Thyroid gland (tissue), 4 donors: ENCODE measurements at regions not wholly inside any gene's neighbourhood (a gene's known extent, or its start where the extent isn't known, plus 50 kb on each side); places are given as distances from the start of the nearest gene placed in this dataset.

Source experiments
- DNase-seq, 2 donors: peaks; one replicate each; pipeline ENCODE4 v3.0.0-alpha.2; 2019
- H3K27ac ChIP-seq, 3 donors: fragments of 200-600 bp; sonication (generic); 1 replicate in 2 of 3; 2 replicates in 1 of 3; pipeline ENCODE4 v1.5.1; 2016 to 2019; ENCODE audit warnings: mild to moderate bottlenecking in 1 of 3, moderate library complexity in 1 of 3
- H3K27me3 ChIP-seq: fragments of 200-600 bp; sonication (generic); one replicate; pipeline ENCODE4 v1.5.1; 2019
- H3K36me3 ChIP-seq, 2 donors: fragments of 200-600 bp; sonication (generic); one replicate each; pipeline ENCODE4 v1.5.1; 2016 to 2019
- H3K4me1 ChIP-seq, 2 donors: fragments of 200-600 bp; sonication (generic); one replicate each; pipeline ENCODE4 v1.5.1; 2017 to 2019
- H3K4me3 ChIP-seq, 3 donors: fragments of 200-600 bp; sonication (generic); replicated peaks in 1 of 3; 1 replicate in 2 of 3; 2 replicates in 1 of 3; pipeline ENCODE4 v1.5.1; 2016; ENCODE audit warnings: mild to moderate bottlenecking in 1 of 3
- H3K9me3 ChIP-seq: fragments of 200-600 bp; sonication (generic); one replicate; pipeline ENCODE4 v1.5.1; 2017
- POLR2A ChIP-seq, 2 donors: fragments of 450-650 bp; IDR thresholded peaks; one replicate each; pipeline ENCODE4 v1.6.1; 2017; ENCODE audit warnings: antibody characterized with exemption in 2 of 2, mild to moderate bottlenecking in 2 of 2, moderate library complexity in 1 of 2
- WGBS, 2 donors: methylation state at CpG; one replicate each; pipeline ENCODE4 v1.1.5; 2017; 5-methylcytosine and 5-hydroxymethylcytosine counted together
- intact Hi-C: fragments of 100-400 bp; cut with DNase I; formaldehyde crosslinking; loops from one replicate; pipeline ENCODE4 v1.15.1; 2023
- TF ChIP-seq, protein P1 (sequence below), 6 experiments: fragments of 200-600 bp in 3 of 6; fragments of 450-650 bp in 3 of 6; sonication (generic) in 3 of 6; IDR thresholded peaks; one replicate each; pipeline ENCODE4 v1.5.1; 2016 to 2019; ENCODE audit warnings: antibody characterized with exemption in 6 of 6, mild to moderate bottlenecking in 2 of 6, inconsistent platforms in 1 of 6, moderate library complexity in 1 of 6

DNA sequence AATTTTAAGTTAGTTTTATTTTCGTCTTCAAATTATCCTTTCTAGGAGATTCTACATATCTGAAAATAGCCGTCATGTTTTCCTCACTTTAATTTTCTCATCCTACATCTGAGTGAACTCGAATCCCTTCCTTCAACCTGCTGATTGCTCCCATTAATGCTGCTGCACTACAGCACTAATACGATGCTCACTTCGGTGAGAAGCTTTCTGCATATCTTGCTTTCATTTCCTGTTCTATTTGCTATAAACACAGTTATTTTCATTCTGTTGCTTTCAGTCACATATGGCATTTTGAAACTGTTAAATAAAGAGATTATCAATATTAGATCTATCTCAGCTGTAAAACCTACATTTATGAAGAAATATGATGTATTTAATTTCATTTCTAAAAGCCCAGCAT lies 749.2 kb downstream of the EFNA5 start:
- Histone ChIP-seq H3K36me3 (no peaks in the 10 kb centered on the region), H3K9me3 (no peaks in the 10 kb centered on the region), H3K4me1 (no peaks in the 10 kb centered on the region), H3K27me3 (no peaks in the 10 kb centered on the region), H3K27ac (no peak overlapping the region), H3K4me3 (no peak overlapping the region)
- no peak for DNase-seq
- TF ChIP-seq, protein P1, sequence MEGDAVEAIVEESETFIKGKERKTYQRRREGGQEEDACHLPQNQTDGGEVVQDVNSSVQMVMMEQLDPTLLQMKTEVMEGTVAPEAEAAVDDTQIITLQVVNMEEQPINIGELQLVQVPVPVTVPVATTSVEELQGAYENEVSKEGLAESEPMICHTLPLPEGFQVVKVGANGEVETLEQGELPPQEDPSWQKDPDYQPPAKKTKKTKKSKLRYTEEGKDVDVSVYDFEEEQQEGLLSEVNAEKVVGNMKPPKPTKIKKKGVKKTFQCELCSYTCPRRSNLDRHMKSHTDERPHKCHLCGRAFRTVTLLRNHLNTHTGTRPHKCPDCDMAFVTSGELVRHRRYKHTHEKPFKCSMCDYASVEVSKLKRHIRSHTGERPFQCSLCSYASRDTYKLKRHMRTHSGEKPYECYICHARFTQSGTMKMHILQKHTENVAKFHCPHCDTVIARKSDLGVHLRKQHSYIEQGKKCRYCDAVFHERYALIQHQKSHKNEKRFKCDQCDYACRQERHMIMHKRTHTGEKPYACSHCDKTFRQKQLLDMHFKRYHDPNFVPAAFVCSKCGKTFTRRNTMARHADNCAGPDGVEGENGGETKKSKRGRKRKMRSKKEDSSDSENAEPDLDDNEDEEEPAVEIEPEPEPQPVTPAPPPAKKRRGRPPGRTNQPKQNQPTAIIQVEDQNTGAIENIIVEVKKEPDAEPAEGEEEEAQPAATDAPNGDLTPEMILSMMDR (IDR thresholded peaks at IDR 0.05) = no peak
- no peak for TF ChIP-seq POLR2A (IDR thresholded peaks at IDR 0.05)
- intact Hi-C loops = no loop called here
- WGBS, 2 donors = 87 to 91% methylated on average over 5 of the region's 5 CpGs

DNA sequence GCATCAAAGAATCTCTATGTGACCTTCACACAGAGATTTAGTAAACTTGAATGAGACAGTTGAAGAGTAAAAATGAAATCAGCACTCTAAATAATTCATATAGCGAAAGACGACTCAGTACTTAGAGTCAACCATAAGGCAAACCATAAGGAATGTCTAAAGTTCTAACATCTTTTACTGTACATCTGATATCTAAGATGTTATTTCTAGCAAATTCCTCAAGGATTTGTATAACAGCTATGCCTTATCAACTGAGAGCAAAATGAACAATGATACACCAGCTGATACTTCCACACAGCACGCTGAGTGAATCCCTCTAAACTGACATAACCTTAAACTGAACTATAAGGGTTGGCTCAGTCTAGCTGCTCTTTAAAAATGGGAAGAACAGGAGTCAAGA lies 760.3 kb downstream of the EFNA5 start:
- Histone ChIP-seq H3K4me1 (no peaks in the 10 kb centered on the region), H3K36me3 (no peaks in the 10 kb centered on the region), H3K27me3 (no peaks in the 10 kb centered on the region), H3K4me3 (no peak overlapping the region), H3K27ac (no peak overlapping the region), H3K9me3 (no peaks in the 10 kb centered on the region)
- intact Hi-C loops = no loop called here
- WGBS, 2 donors = 88 to 90% methylated on average over 3 of the region's 3 CpGs
- no peak for DNase-seq
- no peak for TF ChIP-seq POLR2A (IDR thresholded peaks at IDR 0.05)
- TF ChIP-seq, protein P1 (IDR thresholded peaks at IDR 0.05) = no peak

DNA sequence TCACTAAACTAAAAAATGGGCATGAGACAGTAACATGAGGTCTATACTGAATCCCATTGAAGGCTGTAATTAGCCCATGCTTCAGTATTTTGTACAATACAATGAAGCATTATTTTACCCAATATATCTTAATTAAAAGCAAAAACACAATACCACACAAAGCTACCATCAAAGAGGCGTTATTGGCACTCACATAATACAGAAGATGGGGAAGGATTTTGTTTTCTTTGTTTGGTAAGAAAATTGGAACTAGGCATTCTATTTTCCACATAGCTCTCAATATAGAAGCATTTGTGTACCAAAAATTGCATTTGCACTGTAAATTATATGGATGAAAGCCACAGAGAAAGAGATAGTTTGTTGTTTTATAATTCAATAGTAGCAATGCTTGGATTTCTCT lies 761.0 kb downstream of the EFNA5 start:
- TF ChIP-seq, protein P1 (IDR thresholded peaks at IDR 0.05) = no peak
- no peak for TF ChIP-seq POLR2A (IDR thresholded peaks at IDR 0.05)
- 86 to 89% methylated on average over 1 of the region's 1 CpG for WGBS, 2 donors
- no peaks in the 10 kb centered on the region for H3K36me3 ChIP-seq
- intact Hi-C loops = no loop called here
- H3K4me3 ChIP-seq = no peak overlapping the region
- H3K4me1 ChIP-seq = no peaks in the 10 kb centered on the region
- DNase-seq = no peak
- no peak overlapping the region for H3K27ac ChIP-seq
- H3K27me3 ChIP-seq = no peaks in the 10 kb centered on the region
- H3K9me3 ChIP-seq = no peaks in the 10 kb centered on the region

DNA sequence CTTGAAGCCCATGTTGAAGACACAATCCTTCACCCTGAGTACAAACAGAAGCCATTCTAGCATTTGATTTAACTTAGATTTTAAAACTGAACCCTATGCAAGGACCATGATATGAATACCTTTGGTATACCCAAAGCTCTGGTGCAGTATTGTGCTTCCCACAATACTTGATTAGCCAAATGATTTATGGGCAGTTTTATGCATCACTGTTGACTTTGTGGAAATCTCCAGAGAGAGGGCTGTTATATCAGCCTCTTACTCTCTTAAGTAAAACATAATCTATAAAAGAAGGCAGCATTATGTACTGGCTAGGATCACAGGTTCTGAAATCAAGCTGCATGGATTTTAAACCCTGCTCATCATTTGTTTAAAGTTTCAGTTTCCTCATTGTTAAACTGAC lies 762.8 kb downstream of the EFNA5 start:
- intact Hi-C loops = no loop called here
- Histone ChIP-seq H3K9me3 (no peaks in the 10 kb centered on the region), H3K4me3 (no peak overlapping the region)

DNA sequence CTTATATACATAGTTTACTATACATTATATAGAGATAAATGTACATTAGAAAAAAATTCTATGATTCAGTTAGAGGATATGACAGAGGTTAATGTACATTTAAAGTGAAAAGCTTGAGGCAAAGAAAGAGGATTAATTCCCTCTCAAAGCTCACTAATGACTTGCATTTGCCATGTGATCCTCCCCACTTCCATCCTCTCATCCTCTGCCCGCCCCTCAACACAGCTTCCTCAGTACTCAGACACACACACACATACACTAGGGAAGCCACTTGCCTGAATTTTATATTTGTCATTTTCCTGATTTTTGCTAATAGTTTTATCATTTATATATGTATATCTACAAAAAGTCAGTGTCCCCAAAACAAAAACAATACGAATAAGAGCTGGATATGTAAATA lies 764.5 kb downstream of the EFNA5 start:
- no peaks in the 10 kb centered on the region for H3K27me3 ChIP-seq
- H3K4me3 ChIP-seq = no peak overlapping the region
- intact Hi-C loops = no loop called here
- no peak overlapping the region for H3K27ac ChIP-seq
- no peak for TF ChIP-seq POLR2A (IDR thresholded peaks at IDR 0.05)
- TF ChIP-seq, protein P1 (IDR thresholded peaks at IDR 0.05) = no peak
- H3K36me3 ChIP-seq = no peaks in the 10 kb centered on the region
- 85 to 91% methylated on average over 2 of the region's 2 CpGs for WGBS, 2 donors
- H3K4me1 ChIP-seq = no peaks in the 10 kb centered on the region
- no peaks in the 10 kb centered on the region for H3K9me3 ChIP-seq
- no peak for DNase-seq

More for the DNA sequence above, 762.8 kb downstream of the EFNA5 start:
- Histone ChIP-seq H3K27me3 (no peaks in the 10 kb centered on the region), H3K27ac (no peak overlapping the region), H3K36me3 (no peaks in the 10 kb centered on the region), H3K4me1 (no peaks in the 10 kb centered on the region)
- no peak for DNase-seq
- TF ChIP-seq, protein P1 (IDR thresholded peaks at IDR 0.05) = no peak
- TF ChIP-seq POLR2A (IDR thresholded peaks at IDR 0.05) = no peak
